HEK293 (cell line): ENCODE measurements at regions not wholly inside any gene's neighbourhood (a gene's known extent, or its start where the extent isn't known, plus 50 kb on each side); places are given as distances from the start of the nearest gene placed in this dataset.

ENCODE experiments used
- KLF9 ChIP-seq: fragments of 450-650 bp; formaldehyde crosslinking; IDR thresholded peaks from 2 replicates; pipeline ENCODE4 v1.5.1; 2016; ENCODE audit warnings: missing biosample characterization, missing genetic modification characterization, low read depth
- OVOL3 ChIP-seq: fragments of 450-650 bp; formaldehyde crosslinking; IDR thresholded peaks from 2 replicates; pipeline ENCODE4 v1.5.1; 2016; ENCODE audit warnings: missing biosample characterization, missing genetic modification characterization
- REST ChIP-seq: fragments of 450-650 bp; formaldehyde crosslinking; IDR thresholded peaks from 2 replicates; pipeline ENCODE4 v1.5.1; 2016; ENCODE audit warnings: missing biosample characterization, missing genetic modification characterization
- TCF7L2 ChIP-seq: IDR thresholded peaks from 2 replicates; pipeline ENCODE4 v1.6.1; 2011; ENCODE audit warnings: low read depth, mild to moderate bottlenecking, inconsistent platforms, low read length, moderate library complexity, borderline replicate concordance
- YY1 ChIP-seq: fragments of 450-650 bp; formaldehyde crosslinking; IDR thresholded peaks from 2 replicates; pipeline ENCODE4 v1.5.1; 2018; ENCODE audit warnings: missing biosample characterization, missing genetic modification characterization
- ZBTB1 ChIP-seq: fragments of 450-650 bp; formaldehyde crosslinking; IDR thresholded peaks from 2 replicates; pipeline ENCODE4 v1.5.1; 2016; ENCODE audit warnings: missing biosample characterization, missing genetic modification characterization
- ZBTB49 ChIP-seq: fragments of 450-650 bp; formaldehyde crosslinking; IDR thresholded peaks from 2 replicates; pipeline ENCODE4 v1.5.1; 2016; ENCODE audit warnings: missing biosample characterization, missing genetic modification characterization, low read depth
- ZNF302 ChIP-seq: fragments of 450-650 bp; formaldehyde crosslinking; IDR thresholded peaks from 2 replicates; pipeline ENCODE4 v1.5.1; 2016; ENCODE audit warnings: missing biosample characterization, missing genetic modification characterization, low read depth
- ZNF423 ChIP-seq: fragments of 450-650 bp; formaldehyde crosslinking; IDR thresholded peaks from 2 replicates; pipeline ENCODE4 v1.5.1; 2016; ENCODE audit warnings: missing biosample characterization, missing genetic modification characterization
- ZNF449 ChIP-seq: fragments of 450-650 bp; formaldehyde crosslinking; IDR thresholded peaks from 2 replicates; pipeline ENCODE4 v1.5.1; 2017; ENCODE audit warnings: missing biosample characterization, mild to moderate bottlenecking, missing genetic modification characterization, moderate library complexity
- ZNF558 ChIP-seq: fragments of 450-650 bp; formaldehyde crosslinking; IDR thresholded peaks from 2 replicates; pipeline ENCODE4 v1.5.1; 2016; ENCODE audit warnings: missing biosample characterization, missing genetic modification characterization
- ZNF660 ChIP-seq: fragments of 450-650 bp; IDR thresholded peaks from 2 replicates; pipeline ENCODE4 v1.5.1; 2018; ENCODE audit warnings: missing biosample characterization, mild to moderate bottlenecking, missing genetic modification characterization
- TF ChIP-seq, protein P1 (sequence below): fragments of 450-650 bp; formaldehyde crosslinking; IDR thresholded peaks from 2 replicates; pipeline ENCODE4 v1.5.1; 2016; ENCODE audit warnings: missing biosample characterization, missing genetic modification characterization

DNA sequence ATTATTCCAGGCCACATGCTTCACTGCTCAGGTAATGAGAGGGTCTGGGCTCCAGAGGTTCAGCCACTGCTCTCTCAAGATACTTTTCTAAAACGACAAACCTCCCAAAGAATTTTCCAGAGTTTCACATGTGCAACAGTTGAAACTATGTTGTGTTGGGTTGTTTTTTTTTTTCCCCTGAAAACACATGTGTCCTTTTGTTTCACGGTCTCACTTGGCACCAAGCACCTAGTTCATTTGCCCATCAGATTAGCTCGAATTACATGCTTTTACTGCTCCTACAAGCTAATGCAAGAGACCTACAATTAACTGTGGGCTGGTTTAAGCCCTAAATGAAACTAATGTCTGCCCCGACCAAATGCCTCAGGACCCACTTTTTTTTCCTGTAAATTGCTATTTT, 313.3 kb downstream of the FGFR2 start:
- TF ChIP-seq, protein P1, sequence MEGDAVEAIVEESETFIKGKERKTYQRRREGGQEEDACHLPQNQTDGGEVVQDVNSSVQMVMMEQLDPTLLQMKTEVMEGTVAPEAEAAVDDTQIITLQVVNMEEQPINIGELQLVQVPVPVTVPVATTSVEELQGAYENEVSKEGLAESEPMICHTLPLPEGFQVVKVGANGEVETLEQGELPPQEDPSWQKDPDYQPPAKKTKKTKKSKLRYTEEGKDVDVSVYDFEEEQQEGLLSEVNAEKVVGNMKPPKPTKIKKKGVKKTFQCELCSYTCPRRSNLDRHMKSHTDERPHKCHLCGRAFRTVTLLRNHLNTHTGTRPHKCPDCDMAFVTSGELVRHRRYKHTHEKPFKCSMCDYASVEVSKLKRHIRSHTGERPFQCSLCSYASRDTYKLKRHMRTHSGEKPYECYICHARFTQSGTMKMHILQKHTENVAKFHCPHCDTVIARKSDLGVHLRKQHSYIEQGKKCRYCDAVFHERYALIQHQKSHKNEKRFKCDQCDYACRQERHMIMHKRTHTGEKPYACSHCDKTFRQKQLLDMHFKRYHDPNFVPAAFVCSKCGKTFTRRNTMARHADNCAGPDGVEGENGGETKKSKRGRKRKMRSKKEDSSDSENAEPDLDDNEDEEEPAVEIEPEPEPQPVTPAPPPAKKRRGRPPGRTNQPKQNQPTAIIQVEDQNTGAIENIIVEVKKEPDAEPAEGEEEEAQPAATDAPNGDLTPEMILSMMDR (tag by site-specific recombination): no peak
- no peak for TF ChIP-seq ZNF660 (tag by site-specific recombination)
- no peak for TF ChIP-seq ZNF423 (tag by site-specific recombination)
- TF ChIP-seq TCF7L2: no peak
- no peak for TF ChIP-seq KLF9 (tag by site-specific recombination)
- TF ChIP-seq OVOL3 (tag by site-specific recombination): peak; percentile 59; the same call in 1 of the 2 replicates
- TF ChIP-seq ZNF558: no peak
- no peak for TF ChIP-seq ZNF302 (tag by site-specific recombination)
- TF ChIP-seq YY1: no peak
- no peak for TF ChIP-seq REST
- no peak for TF ChIP-seq ZNF449
- TF ChIP-seq ZBTB49 (tag by site-specific recombination): no peak
- no peak for TF ChIP-seq ZBTB1
